GM23248 (cell line): ENCODE measurements at regions not wholly inside any gene's neighbourhood (a gene's known extent, or its start where the extent isn't known, plus 50 kb on each side); places are given as distances from the start of the nearest gene placed in this dataset.
A peak's percentile ranks its signal among the peaks of the same experiment; 100 is the strongest.

ENCODE experiments used
- DNase-seq: peaks from one replicate; pipeline ENCODE4 v3.0.0-alpha.2; 2015
- H2AFZ ChIP-seq: fragments of 200-600 bp; sonication (generic); 2 replicates; pipeline ENCODE4 v1.6.1; 2016; ENCODE audit warnings: antibody characterized with exemption
- H3F3A ChIP-seq: fragments of 200-600 bp; sonication (generic); 2 replicates; pipeline ENCODE4 v1.6.1; 2016; ENCODE audit warnings: mild to moderate bottlenecking, antibody characterized with exemption, mixed run types; ENCODE audit not compliant: insufficient read depth
- H3K27ac ChIP-seq: fragments of 200-600 bp; sonication (generic); 2 replicates; pipeline ENCODE4 v1.5.1; 2016; ENCODE audit warnings: mild to moderate bottlenecking
- H3K27me3 ChIP-seq: fragments of 200-600 bp; sonication (generic); replicated peaks from 2 replicates; pipeline ENCODE4 v1.6.1; 2016; ENCODE audit warnings: mild to moderate bottlenecking; ENCODE audit not compliant: insufficient read depth
- H3K36me3 ChIP-seq: fragments of 200-600 bp; sonication (generic); 2 replicates; pipeline ENCODE4 v1.6.1; 2016; ENCODE audit warnings: low read depth, mild to moderate bottlenecking
- H3K4me1 ChIP-seq: fragments of 200-600 bp; sonication (generic); 2 replicates; pipeline ENCODE4 v1.6.1; 2016; ENCODE audit warnings: mild to moderate bottlenecking; ENCODE audit not compliant: insufficient read depth
- H3K4me2 ChIP-seq: fragments of 200-600 bp; sonication (generic); one replicate; pipeline ENCODE4 v1.6.1; 2016; ENCODE audit warnings: mild to moderate bottlenecking; ENCODE audit not compliant: unreplicated experiment
- H3K4me3 ChIP-seq: fragments of 200-600 bp; sonication (generic); 2 replicates; pipeline ENCODE4 v1.5.1; 2016; ENCODE audit warnings: mild to moderate bottlenecking
- H3K79me2 ChIP-seq: fragments of 200-600 bp; sonication (generic); 2 replicates; pipeline ENCODE4 v1.6.1; 2016; ENCODE audit warnings: mild to moderate bottlenecking; ENCODE audit not compliant: insufficient read depth
- H3K9ac ChIP-seq: fragments of 200-600 bp; sonication (generic); 2 replicates; pipeline ENCODE4 v1.6.1; 2016; ENCODE audit warnings: mild to moderate bottlenecking
- H3K9me2 ChIP-seq: fragments of 200-600 bp; sonication (generic); 2 replicates; pipeline ENCODE4 v1.6.1; 2016; ENCODE audit warnings: mixed run types, mild to moderate bottlenecking, moderate library complexity; ENCODE audit not compliant: insufficient read depth
- H3K9me3 ChIP-seq: fragments of 200-600 bp; sonication (generic); one replicate; pipeline ENCODE4 v1.6.1; 2017; ENCODE audit warnings: low read depth
- H4K20me1 ChIP-seq: fragments of 200-600 bp; sonication (generic); 2 replicates; pipeline ENCODE4 v1.6.0; 2016; ENCODE audit not compliant: insufficient read depth
- EZH2 ChIP-seq: fragments of 200-600 bp; sonication (generic); IDR thresholded peaks from 2 replicates; pipeline ENCODE4 v1.6.1; 2018; ENCODE audit warnings: antibody characterized with exemption, mild to moderate bottlenecking; ENCODE audit not compliant: insufficient read depth, poor library complexity, severe bottlenecking
- EZH2phosphoT487 ChIP-seq: fragments of 200-600 bp; sonication (generic); IDR thresholded peaks from 2 replicates; pipeline ENCODE4 v1.6.1; 2018; ENCODE audit warnings: antibody characterized with exemption, moderate library complexity, mild to moderate bottlenecking, low read depth; ENCODE audit not compliant: insufficient read depth
- WGBS, 2 experiments: methylation state at CpG; one replicate each; pipeline ENCODE4 v1.1.6; 2015 to 2017; ENCODE audit warnings: low lambda C conversion rate in 2 of 2, low coverage in 1 of 2; ENCODE audit errors: missing lambda C conversion rate in 2 of 2; 5-methylcytosine and 5-hydroxymethylcytosine counted together
- in situ Hi-C: fragments of 300-500 bp; cut with MboI; formaldehyde crosslinking; loops from 2 replicates; pipeline ENCODE4 v1.15.0; 2020

DNA sequence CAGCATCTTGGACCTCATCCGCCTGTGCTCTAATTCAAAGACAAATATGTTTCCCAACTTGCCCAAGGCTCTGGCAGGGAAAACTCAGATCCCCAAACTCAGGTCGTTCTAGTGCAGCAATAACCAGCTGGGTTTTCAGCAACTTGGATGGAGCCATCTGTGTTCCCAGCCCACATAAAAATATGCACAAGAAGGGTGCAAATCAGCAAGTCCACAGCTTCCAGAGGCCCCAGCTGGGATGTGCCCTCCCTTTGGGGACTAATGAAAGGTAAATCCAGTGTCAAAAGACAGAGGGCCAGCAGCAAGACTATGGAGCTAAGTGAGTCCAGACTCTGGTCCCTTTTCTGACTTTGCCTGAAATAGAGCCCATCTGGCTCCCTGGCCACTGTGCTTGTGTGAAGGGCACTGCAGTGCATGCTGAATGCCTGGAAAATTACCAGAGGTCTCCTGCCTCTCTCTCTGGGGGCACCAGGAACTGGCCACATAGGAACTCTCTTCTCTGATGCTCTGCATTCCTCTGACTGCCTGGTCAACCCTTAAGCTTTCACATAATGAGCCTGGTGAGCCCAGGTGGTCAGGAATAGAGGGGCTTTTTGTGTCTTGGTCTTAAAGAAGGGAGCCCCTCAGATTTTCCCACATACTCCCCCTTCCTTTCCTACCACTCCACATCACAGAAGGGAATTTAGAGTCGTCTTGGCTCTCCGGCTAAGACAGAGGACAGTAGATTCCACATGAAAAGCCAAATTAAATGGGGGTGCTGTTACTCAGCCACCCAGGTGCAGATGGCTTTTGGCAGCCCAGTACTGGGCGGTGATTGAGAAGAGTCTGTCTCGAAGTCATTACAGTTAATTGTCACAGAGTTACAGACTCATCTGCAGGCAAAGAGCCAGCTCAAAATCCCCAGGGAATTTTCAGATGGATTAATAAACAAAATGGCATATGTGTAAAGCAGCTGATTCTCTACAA lies 88.1 kb upstream of the C1orf21 start:
- peaks cover 46% of the 10 kb centered on the region for H3K4me1 ChIP-seq
- no peak overlapping the region for H2AFZ ChIP-seq
- no peaks in the 10 kb centered on the region for H3K27me3 ChIP-seq
- H3K4me2 ChIP-seq: peak overlapping the region; percentile 63
- H3K9ac ChIP-seq: no peak overlapping the region
- peak overlapping the region; percentile 33; the same call in 1 of the 2 replicates for H3K27ac ChIP-seq
- no peaks in the 10 kb centered on the region for H3K9me2 ChIP-seq
- 32 to 45% methylated on average over 6 of the region's 6 CpGs for WGBS, 2 experiments
- no peaks in the 10 kb centered on the region for H4K20me1 ChIP-seq
- H3K9me3 ChIP-seq: no peaks in the 10 kb centered on the region
- TF ChIP-seq EZH2 (no peak), EZH2phosphoT487 (no peak)
- in situ Hi-C loops: no loop called here
- peak overlapping the region; percentile 19; the same call in 1 of the 2 replicates for H3K4me3 ChIP-seq
- no peaks in the 10 kb centered on the region for H3K79me2 ChIP-seq
- peaks cover 44% of the 10 kb centered on the region for H3F3A ChIP-seq
- no peaks in the 10 kb centered on the region for H3K36me3 ChIP-seq
- peak; percentile 30 for DNase-seq

DNA sequence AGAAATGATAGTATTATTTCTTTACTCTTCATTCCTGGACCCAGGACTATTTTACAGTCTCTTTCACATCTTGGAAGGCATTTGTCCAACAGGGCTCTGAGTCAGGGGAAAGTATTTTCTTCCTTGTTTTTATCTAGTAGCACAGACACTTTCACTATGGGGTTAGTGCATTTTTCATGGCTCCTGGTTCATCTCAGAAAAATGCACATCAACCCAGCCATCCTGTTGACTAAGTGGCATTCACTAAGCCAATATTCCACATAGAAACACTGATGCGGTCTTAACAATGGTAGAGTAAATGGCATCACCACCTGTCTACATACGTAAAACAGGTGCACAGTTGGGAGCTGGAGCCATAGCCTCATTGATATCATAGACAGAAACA lies 87.4 kb upstream of the C1orf21 start:
- H3K4me1 ChIP-seq: peaks cover 46% of the 10 kb centered on the region
- peak overlapping the region; percentile 63 for H3K4me2 ChIP-seq
- H3K9ac ChIP-seq: no peak overlapping the region
- peak overlapping the region; percentile 19; the same call in 1 of the 2 replicates for H3K4me3 ChIP-seq
- H4K20me1 ChIP-seq: no peaks in the 10 kb centered on the region
- no peaks in the 10 kb centered on the region for H3K9me3 ChIP-seq
- H2AFZ ChIP-seq: no peak overlapping the region
- WGBS, 2 experiments: 8 to 16% methylated on average over 2 of the region's 2 CpGs
- peak overlapping the region; percentile 42 for H3K27ac ChIP-seq
- no peak for TF ChIP-seq EZH2
- 0 out of 2 replicates have a peak, but pooled peaks have one; percentile 46 for TF ChIP-seq EZH2phosphoT487
- H3K79me2 ChIP-seq: no peaks in the 10 kb centered on the region
- peaks cover 44% of the 10 kb centered on the region for H3F3A ChIP-seq
- no peaks in the 10 kb centered on the region for H3K27me3 ChIP-seq
- no peaks in the 10 kb centered on the region for H3K9me2 ChIP-seq
- H3K36me3 ChIP-seq: no peaks in the 10 kb centered on the region
- DNase-seq: peak; percentile 94
- in situ Hi-C loops: no loop called here

DNA sequence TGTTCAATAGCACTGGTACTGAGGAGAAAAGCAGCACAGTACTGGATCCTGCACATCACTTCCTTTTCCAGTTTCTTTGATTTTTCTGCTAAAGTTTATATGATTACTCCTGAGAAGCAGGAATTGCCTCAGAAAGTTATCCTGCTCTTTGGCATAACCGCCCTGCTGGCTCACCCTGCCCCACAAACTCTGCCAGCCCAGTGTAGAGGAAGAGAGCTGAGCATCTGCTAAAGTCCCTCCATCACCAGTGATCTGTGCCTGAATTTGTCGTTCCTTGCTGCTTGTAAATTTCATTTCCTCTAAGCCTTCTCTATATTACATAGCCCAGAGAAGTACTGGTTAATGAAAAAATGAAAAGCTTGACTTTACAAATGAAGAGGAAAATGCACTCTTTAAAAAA lies 87.0 kb upstream of the C1orf21 start:
- no peaks in the 10 kb centered on the region for H4K20me1 ChIP-seq
- H3K36me3 ChIP-seq: no peaks in the 10 kb centered on the region
- H3K79me2 ChIP-seq: no peaks in the 10 kb centered on the region
- in situ Hi-C loops: no loop called here
- WGBS, 2 experiments: 5 to 8% methylated on average over 2 of the region's 2 CpGs
- peak overlapping the region; percentile 63 for H3K4me2 ChIP-seq
- H3K9ac ChIP-seq: no peak overlapping the region
- H3K4me3 ChIP-seq: no peak overlapping the region; the same call in 1 of the 2 replicates
- H2AFZ ChIP-seq: no peak overlapping the region
- H3K27ac ChIP-seq: peak overlapping the region; percentile 42
- H3K4me1 ChIP-seq: peaks cover 46% of the 10 kb centered on the region
- H3K27me3 ChIP-seq: no peaks in the 10 kb centered on the region
- H3K9me2 ChIP-seq: no peaks in the 10 kb centered on the region
- DNase-seq: no peak
- TF ChIP-seq EZH2phosphoT487 (no peak), EZH2 (no peak)
- no peaks in the 10 kb centered on the region for H3K9me3 ChIP-seq
- H3F3A ChIP-seq: peaks cover 44% of the 10 kb centered on the region

DNA sequence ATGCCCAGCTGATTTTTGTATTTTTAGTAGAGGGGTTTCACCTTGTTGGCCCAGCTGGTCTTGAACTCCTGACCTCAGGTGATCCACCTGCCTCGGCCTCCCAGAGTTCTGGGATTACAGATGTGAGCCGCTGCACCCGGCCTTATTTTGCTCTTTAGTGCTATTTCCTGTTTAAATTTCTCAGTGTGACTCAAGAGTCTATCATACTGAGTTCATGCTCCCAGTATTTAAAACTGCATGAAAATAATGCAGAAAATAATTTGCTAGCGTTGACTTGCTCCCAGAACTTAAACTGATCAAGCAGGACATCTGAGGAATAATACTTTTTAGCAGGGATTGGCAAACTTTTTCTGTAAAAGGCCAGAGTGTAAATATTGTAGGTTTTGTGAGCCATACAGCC lies 86.4 kb upstream of the C1orf21 start:
- no peak for TF ChIP-seq EZH2
- TF ChIP-seq EZH2phosphoT487: no peak
- no peaks in the 10 kb centered on the region for H3K36me3 ChIP-seq
- peak; percentile 73 for DNase-seq
- no peaks in the 10 kb centered on the region for H4K20me1 ChIP-seq
- peak overlapping the region; percentile 28; the same call in 1 of the 2 replicates for H3K27ac ChIP-seq
- H3K4me2 ChIP-seq: peak overlapping the region; percentile 63
- H2AFZ ChIP-seq: no peak overlapping the region
- H3F3A ChIP-seq: peaks cover 44% of the 10 kb centered on the region
- H3K4me3 ChIP-seq: peak overlapping the region; percentile 10; the same call in 1 of the 2 replicates
- no peaks in the 10 kb centered on the region for H3K79me2 ChIP-seq
- H3K9ac ChIP-seq: no peak overlapping the region
- in situ Hi-C loops: no loop called here
- H3K4me1 ChIP-seq: peaks cover 46% of the 10 kb centered on the region
- H3K27me3 ChIP-seq: no peaks in the 10 kb centered on the region
- H3K9me2 ChIP-seq: no peaks in the 10 kb centered on the region
- no peaks in the 10 kb centered on the region for H3K9me3 ChIP-seq
- WGBS, 2 experiments: 4 to 9% methylated on average over 4 of the region's 4 CpGs
